K562 (cell line): ENCODE measurements at regions not wholly inside any gene's neighbourhood (a gene's known extent, or its start where the extent isn't known, plus 50 kb on each side); places are given as distances from the start of the nearest gene placed in this dataset.

Experiments used
- ATAC-seq: fragments of 200-7000 bp; cut with Tn5 transposase; 3 replicates; pipeline ENCODE4 v1.9.1; 2020; ENCODE audit warnings: moderate library complexity
- BruUV-seq: library from RNA; stranded (reverse); fragments of 400-500 nt; replicated peaks from 2 replicates; lab custom pipeline; 2021; lab: Mats Ljungman, UMichigan
- CTCF ChIA-PET: fragments of 300-600 bp; formaldehyde crosslinking; extraction: SDS; loops from one replicate; lab custom pipeline; 2021; ENCODE audit warnings: low intra/inter-chr PET ratio; lab: Yijun Ruan, JAX
- POLR2A ChIA-PET: fragments of 300-600, 350-650 bp; sonication (Branson Sonifier 250); formaldehyde crosslinking; extraction: SDS; loops from one replicate; lab custom pipeline; 2021; ENCODE audit warnings: antibody characterized with exemption, inconsistent platforms; lab: Yijun Ruan, JAX
- DNase-seq, 4 experiments: peaks; one replicate each; pipeline versions ENCODE4 v3.0.0 to v3.0.0-alpha.2; 2011 to 2018; ENCODE audit warnings: low spot score in 3 of 4, mixed read lengths in 3 of 4; ENCODE audit errors: extremely low read depth in 1 of 4
- FAIRE-seq: peaks from 2 replicates; lab custom pipeline; 2011; peaks lifted over from hg19 to GRCh38; lab: Jason Lieb, UNC
- H2AFZ ChIP-seq: 2 replicates; pipeline ENCODE4 v1.6.0; 2011; ENCODE audit warnings: low read depth, low read length, control low read depth, inconsistent platforms
- H3K27ac ChIP-seq: fragments of 200-600 bp; 3 replicates; pipeline ENCODE4 v1.8.0; 2011; ENCODE audit warnings: low read depth, mild to moderate bottlenecking, control low read depth, inconsistent platforms, low read length, moderate library complexity, mixed read lengths; ENCODE audit errors: extremely low read depth
- H3K27me3 ChIP-seq, 2 experiments: fragments of 300-600 bp in 1 of 2; 2 replicates in 1 of 2; 3 replicates in 1 of 2; pipeline versions ENCODE4 v1.6.0 to v1.8.0; 2011; ENCODE audit warnings: inconsistent platforms in 2 of 2, low read length in 2 of 2, mild to moderate bottlenecking in 1 of 2, mixed read lengths in 1 of 2, moderate library complexity in 1 of 2; ENCODE audit not compliant: control insufficient read depth in 2 of 2, insufficient read depth in 2 of 2
- H3K36me3 ChIP-seq: fragments of 300-600 bp; 3 replicates; pipeline ENCODE4 v1.8.0; 2011; ENCODE audit warnings: mild to moderate bottlenecking, low read length, inconsistent platforms; ENCODE audit not compliant: control insufficient read depth, insufficient read depth
- H3K4me1 ChIP-seq, 2 experiments: fragments of 200-600 bp in 1 of 2; replicated peaks in 1 of 2; 2 replicates in 1 of 2; 3 replicates in 1 of 2; pipeline versions ENCODE4 v1.5.1 to v1.8.0; 2011; ENCODE audit warnings: inconsistent platforms in 2 of 2, low read length in 2 of 2, mild to moderate bottlenecking in 1 of 2, mixed read lengths in 1 of 2, moderate library complexity in 1 of 2; ENCODE audit not compliant: control insufficient read depth in 2 of 2, insufficient read depth in 2 of 2
- H3K4me2 ChIP-seq: 2 replicates; pipeline ENCODE4 v1.6.1; 2011; ENCODE audit warnings: low read length, control low read depth, inconsistent platforms, mixed read lengths; ENCODE audit not compliant: insufficient read depth
- H3K4me3 ChIP-seq: fragments of 200-600 bp; sonication (generic), shearing (Covaris generic); 2 replicates; pipeline ENCODE4 v1.5.1; 2016; ENCODE audit warnings: control low read depth, inconsistent platforms
- H3K79me2 ChIP-seq: fragments of 200-600 bp; 3 replicates; pipeline ENCODE4 v1.8.0; 2011; ENCODE audit warnings: low read length, inconsistent platforms; ENCODE audit not compliant: control insufficient read depth, insufficient read depth
- H3K9ac ChIP-seq, 2 experiments: 2 replicates each; pipeline versions ENCODE4 v1.6.0 to v1.6.1; 2011; ENCODE audit warnings: low read depth in 2 of 2, low read length in 2 of 2, control low read depth in 1 of 2, inconsistent platforms in 1 of 2, mild to moderate bottlenecking in 1 of 2, mixed read lengths in 1 of 2; ENCODE audit not compliant: insufficient read depth in 1 of 2
- H3K9me1 ChIP-seq: one replicate; pipeline ENCODE4 v1.6.0; 2011; ENCODE audit warnings: inconsistent platforms, mild to moderate bottlenecking, low read length, moderate library complexity; ENCODE audit not compliant: control insufficient read depth, insufficient read depth
- H3K9me3 ChIP-seq: replicated peaks from 2 replicates; pipeline ENCODE4 v1.5.1; 2011; ENCODE audit warnings: low read depth, low read length, inconsistent platforms; ENCODE audit not compliant: control insufficient read depth, insufficient read depth
- H4K20me1 ChIP-seq: replicated peaks from 2 replicates; pipeline ENCODE4 v1.6.1; 2011; ENCODE audit warnings: low read length, inconsistent platforms, mixed read lengths; ENCODE audit not compliant: control insufficient read depth, insufficient read depth
- BDP1 ChIP-seq: IDR thresholded peaks from 3 replicates; pipeline ENCODE4 v1.6.1; 2011; ENCODE audit not compliant: insufficient read length, insufficient read depth
- CREB5 ChIP-seq: fragments of 250-450 bp; sonication (Bioruptor Pico); IDR thresholded peaks from 2 replicates; pipeline ENCODE4 v1.5.0; 2020; ENCODE audit warnings: mild to moderate bottlenecking
- EGR1 ChIP-seq: fragments of 450-650 bp; conservative IDR thresholded peaks from 2 replicates; pipeline ENCODE4 v1.6.1; 2017; ENCODE audit warnings: mild to moderate bottlenecking
- REST ChIP-seq, 2 experiments: fragments of 450-650 bp; formaldehyde crosslinking in 1 of 2; IDR thresholded peaks; 2 replicates each; pipeline versions ENCODE4 v1.4.0 to v1.6.1; 2014 to 2020; ENCODE audit warnings: mild to moderate bottlenecking in 2 of 2, borderline replicate concordance in 1 of 2, low read depth in 1 of 2
- ZNF121 ChIP-seq: sonication (generic); formaldehyde crosslinking; conservative IDR thresholded peaks from 2 replicates; pipeline ENCODE4 v1.8.0; 2022; ENCODE audit warnings: missing genetic modification reagents
- WGBS: fragments of 100-300 bp; shearing (Covaris generic); methylation state at CpG from one replicate; pipeline ENCODE4 v1.1.6; 2016; ENCODE audit warnings: low coverage, mixed read lengths; ENCODE audit not compliant: insufficient coverage; ENCODE audit errors: missing lambda C conversion rate; 5-methylcytosine and 5-hydroxymethylcytosine counted together
- in situ Hi-C: fragments of 300-500 bp; cut with MboI; formaldehyde crosslinking; loops from 4 replicates; pipeline ENCODE4 v1.15.0; 2018; ENCODE audit warnings: inconsistent platforms, mixed read lengths
- intact Hi-C: fragments of 100-400 bp; cut with micrococcal nuclease; formaldehyde crosslinking; loops from 2 replicates; pipeline ENCODE4 v1.14.2; 2022

- DNase-seq: no peak
- no peaks in the 10 kb centered on the region for H3K9me3 ChIP-seq
- WGBS: 0% methylated on average over 2 of the region's 2 CpGs
- in situ Hi-C loops: no loop called here
- no peaks in the 10 kb centered on the region for H3K36me3 ChIP-seq
- POLR2A ChIA-PET: no interaction called here
- H3K27me3 ChIP-seq: no peaks in the 10 kb centered on the region
- H3K27ac ChIP-seq: no peak overlapping the region
- H3K9me1 ChIP-seq: no peaks in the 10 kb centered on the region
- H3K4me2 ChIP-seq: no peak overlapping the region
- FAIRE-seq: no peak
- no peak overlapping the region for H3K4me3 ChIP-seq
- TF ChIP-seq CREB5 (CRISPR knock-in tag): no peak
- TF ChIP-seq ZNF121 (CRISPR knock-in tag): no peak
- no peak for TF ChIP-seq EGR1
- TF ChIP-seq BDP1: no peak
- TF ChIP-seq, all 486 proteins: peak for 0
- Histone ChIP-seq H4K20me1 (no peaks in the 10 kb centered on the region), H2AFZ (no peak overlapping the region), H3K9ac (no peak overlapping the region), H3K4me1 (no peaks in the 10 kb centered on the region), H3K79me2 (no peaks in the 10 kb centered on the region)
- BruUV-seq: no TSS peak
- ATAC-seq: no peak
- CTCF ChIA-PET: no interaction called here
- intact Hi-C loops: no loop called here
These were observed 193.0 kb downstream of the TRIML1 start for GRCh38 chr4:188332265-188332664.

GRCh38 chr4:188336891-188337290, 197.7 kb downstream of the TRIML1 start:
- Histone ChIP-seq H3K4me3 (no peak overlapping the region), H3K27me3 (no peaks in the 10 kb centered on the region), H3K9me3 (no peaks in the 10 kb centered on the region), H2AFZ (no peak overlapping the region), H3K79me2 (no peaks in the 10 kb centered on the region), H4K20me1 (no peaks in the 10 kb centered on the region), H3K9me1 (no peaks in the 10 kb centered on the region), H3K27ac (no peak overlapping the region), H3K4me1 (no peaks in the 10 kb centered on the region), H3K4me2 (no peak overlapping the region), H3K36me3 (no peaks in the 10 kb centered on the region), H3K9ac (no peak overlapping the region)
- DNase-seq (no peak), FAIRE-seq (no peak), ATAC-seq (no peak)
- POLR2A ChIA-PET: no interaction called here
- CTCF ChIA-PET: no interaction called here
- BruUV-seq: no TSS peak
- intact Hi-C loops (no loop called here), in situ Hi-C loops (no loop called here)
- 17% methylated on average over 4 of the region's 23 CpGs for WGBS
- TF ChIP-seq REST (IDR thresholded peaks at IDR 0.05; ENCODE audit: borderline replicate concordance) (no peak), REST (CRISPR knock-in tag; IDR thresholded peaks at IDR 0.05; ENCODE audit: low read depth) (no peak)
